ENCODE measurements at regions not wholly inside any gene's neighbourhood (a gene's known extent, or its start where the extent isn't known, plus 50 kb on each side); places are given as distances from the start of the nearest gene placed in this dataset.
"Not testable (repeated sequence)": the region's sequence is repeated elsewhere in the genome, so short reads cannot be mapped to it uniquely, and the experiment has no call there.

DNA sequence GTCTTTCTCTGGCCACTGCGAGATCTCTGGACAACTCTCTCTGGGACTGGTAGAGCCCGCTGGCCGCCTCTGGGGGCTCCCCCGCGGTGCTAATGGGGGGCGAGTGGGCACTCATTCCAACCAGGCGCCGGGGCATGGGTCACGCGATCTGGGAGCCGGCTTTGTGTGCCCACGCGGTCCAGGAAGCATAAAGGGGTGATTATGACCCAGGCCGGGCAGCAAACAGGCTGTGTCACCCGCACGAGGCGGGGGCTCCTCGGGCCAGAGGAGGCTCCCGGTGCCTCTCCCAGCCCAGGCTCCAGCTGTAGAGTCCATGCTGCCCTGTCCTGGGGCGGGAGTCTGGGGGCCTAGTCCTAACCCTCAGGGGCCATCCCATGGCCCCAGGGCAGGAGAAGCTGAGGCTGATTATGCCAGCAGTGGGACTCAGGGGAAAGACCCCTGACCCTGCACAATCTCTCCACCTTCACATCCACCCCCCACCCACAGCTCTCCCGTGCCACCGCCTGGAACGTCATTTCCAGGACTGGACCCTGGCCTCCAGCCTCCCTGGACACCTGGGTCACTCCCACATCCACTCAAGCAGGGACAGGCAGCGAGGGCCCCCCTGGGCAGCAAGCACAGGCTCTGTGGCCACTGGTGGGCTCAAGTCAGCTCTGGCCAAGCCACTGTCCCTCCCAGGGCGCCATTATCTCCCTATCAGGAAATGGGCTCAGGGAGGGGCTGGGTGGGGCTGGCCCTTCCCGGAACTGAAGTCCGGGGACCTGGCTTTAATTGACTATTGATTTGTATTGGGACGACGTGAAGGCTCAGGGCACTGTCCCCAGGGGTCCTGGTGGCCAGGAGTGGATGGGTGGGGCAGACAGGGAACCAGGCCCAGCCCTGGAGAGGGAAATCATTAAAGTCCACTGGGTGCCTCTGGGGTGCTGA lies 50.0 kb downstream of the PTPRS start:
- Mint-ChIP-seq H3K4me3 (no peak overlapping the region), H3K27me3 (peaks cover 2% of the 10 kb centered on the region), H3K9me3 (ENCODE audit: low read depth) (no peaks in the 10 kb centered on the region), H3K4me1 (ENCODE audit: low read depth) (peaks cover 17% of the 10 kb centered on the region), H3K27ac (no peak overlapping the region), H3K36me3 (no peaks in the 10 kb centered on the region)

DNA sequence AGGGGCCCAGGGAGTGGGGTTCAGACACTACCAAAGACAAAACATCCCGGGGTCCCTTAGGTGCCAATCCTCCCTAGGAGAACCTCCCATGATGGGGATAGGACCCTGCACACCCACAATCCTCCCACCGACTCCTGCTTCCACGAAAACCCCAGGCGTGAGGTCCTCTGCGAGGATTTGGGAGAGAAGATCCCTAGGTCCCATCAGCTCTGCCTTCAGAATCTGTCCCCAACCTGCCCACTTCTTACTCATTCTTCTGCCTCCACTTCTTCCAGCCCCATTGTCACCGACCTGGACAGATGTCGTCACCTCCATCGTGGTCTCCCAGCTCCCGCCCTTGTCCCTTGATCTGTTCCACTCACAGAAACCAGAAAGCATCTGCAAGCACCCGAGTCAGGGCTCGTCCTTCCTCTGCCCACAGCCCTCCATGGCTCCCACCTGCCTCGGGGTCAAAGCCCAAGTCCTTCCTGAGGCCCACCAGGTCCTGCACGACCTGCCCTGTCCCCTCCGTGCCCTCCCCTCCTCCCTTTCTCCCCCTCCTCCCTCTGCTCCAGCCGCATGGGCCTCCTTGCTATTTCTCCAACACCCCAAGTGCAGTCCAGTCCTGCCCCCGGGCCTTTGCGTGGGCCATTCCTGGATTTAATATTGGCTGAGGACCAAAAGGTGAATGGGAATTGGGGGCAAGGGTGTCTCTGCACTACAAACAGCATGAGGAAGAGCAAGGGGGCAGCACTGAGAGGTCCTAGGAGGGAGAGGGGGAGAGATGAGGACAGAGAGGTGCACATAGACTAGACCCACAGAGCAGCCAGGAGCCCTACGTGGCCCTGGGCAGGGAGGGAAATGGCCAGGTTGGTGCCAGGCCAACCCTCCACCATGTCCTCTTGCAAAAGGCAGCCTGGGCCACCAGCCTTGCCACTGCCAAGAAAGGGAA lies 51.3 kb downstream of the PTPRS start:
- peaks cover 2% of the 10 kb centered on the region for H3K27me3 Mint-ChIP-seq
- no peak overlapping the region for H3K27ac Mint-ChIP-seq
- H3K4me3 Mint-ChIP-seq = no peak overlapping the region
- no peaks in the 10 kb centered on the region for H3K9me3 Mint-ChIP-seq (ENCODE audit: low read depth)
- H3K36me3 Mint-ChIP-seq = no peaks in the 10 kb centered on the region
- peaks cover 17% of the 10 kb centered on the region for H3K4me1 Mint-ChIP-seq (ENCODE audit: low read depth)

DNA sequence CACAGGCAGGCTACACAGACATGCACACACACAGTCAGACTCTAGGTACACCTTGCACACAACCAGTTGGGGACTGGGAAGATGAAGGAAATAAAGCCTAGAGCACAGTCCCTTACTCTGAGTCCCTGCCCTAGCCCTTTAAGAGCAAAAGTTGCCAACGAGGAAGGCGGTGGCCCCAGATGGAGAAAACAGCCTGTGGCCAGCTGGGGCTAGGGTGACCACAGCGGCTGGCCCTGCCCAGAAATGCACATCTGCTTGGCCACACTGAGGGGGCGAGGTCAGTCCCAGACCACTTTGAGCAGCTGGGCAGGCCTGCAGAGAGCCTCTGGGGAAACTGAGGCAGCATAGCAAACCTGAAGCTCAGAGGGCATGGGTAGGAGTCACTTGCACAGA lies 52.3 kb downstream of the PTPRS start:
- Mint-ChIP-seq H3K36me3 (no peaks in the 10 kb centered on the region), H3K27ac (no peak overlapping the region), H3K4me1 (ENCODE audit: low read depth) (peaks cover 16% of the 10 kb centered on the region), H3K9me3 (ENCODE audit: low read depth) (no peaks in the 10 kb centered on the region), H3K27me3 (peaks cover 2% of the 10 kb centered on the region), H3K4me3 (no peak overlapping the region)

DNA sequence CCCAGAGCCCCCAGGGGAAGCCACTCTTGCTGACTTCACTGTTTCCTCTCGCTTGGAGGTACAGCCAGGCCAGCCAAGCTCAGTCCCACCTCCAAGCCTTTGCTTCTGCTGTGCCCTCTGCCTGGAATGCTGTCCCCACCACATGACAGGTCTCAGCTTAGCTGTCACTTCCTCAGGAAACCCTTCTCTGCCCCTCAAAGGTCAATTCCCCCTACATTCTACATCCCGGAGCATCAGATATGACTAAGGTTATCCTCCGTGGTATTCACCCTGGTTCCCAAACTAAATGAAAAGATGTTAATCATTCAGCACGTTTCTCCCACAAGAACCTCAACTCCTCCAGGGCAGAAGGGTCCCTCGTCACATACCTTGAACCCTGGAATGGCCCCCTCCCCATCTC lies 53.5 kb downstream of the PTPRS start:
- Mint-ChIP-seq H3K4me1 (ENCODE audit: low read depth) (peaks cover 11% of the 10 kb centered on the region), H3K36me3 (no peaks in the 10 kb centered on the region), H3K9me3 (ENCODE audit: low read depth) (no peaks in the 10 kb centered on the region), H3K27ac (no peak overlapping the region), H3K27me3 (peaks cover 2% of the 10 kb centered on the region), H3K4me3 (no peak overlapping the region)

DNA sequence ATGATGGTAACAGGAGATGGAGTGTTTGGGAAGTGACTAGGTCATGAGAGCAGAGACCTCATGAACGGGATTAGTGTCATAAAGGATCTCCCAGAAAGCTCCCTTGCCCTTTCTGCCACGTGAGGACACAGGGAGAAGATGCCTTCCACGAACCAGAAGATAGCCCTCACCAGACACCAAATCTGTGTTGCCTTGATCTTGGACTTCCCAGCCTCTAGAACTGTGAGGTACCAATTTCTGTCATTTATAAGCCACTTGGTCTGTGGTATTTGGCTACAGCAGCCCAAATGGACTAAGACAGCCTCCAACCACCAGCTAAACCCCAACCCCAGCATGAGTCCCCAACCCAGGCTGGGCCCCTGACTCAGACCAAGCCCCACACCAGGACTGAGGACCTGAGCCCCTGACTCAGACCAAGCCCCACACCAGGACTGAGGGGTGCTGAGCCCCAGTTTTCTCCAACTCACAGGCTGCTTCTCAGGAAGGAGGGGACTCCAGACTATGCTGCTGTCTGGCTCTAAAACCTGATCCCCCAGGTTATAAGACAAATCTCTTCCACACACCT lies 54.1 kb downstream of the PTPRS start:
- no peaks in the 10 kb centered on the region for H3K36me3 Mint-ChIP-seq
- H3K27me3 Mint-ChIP-seq = peaks cover 2% of the 10 kb centered on the region
- H3K4me1 Mint-ChIP-seq (ENCODE audit: low read depth) = peaks cover 6% of the 10 kb centered on the region
- H3K4me3 Mint-ChIP-seq = no peak overlapping the region
- H3K27ac Mint-ChIP-seq = no peak overlapping the region
- no peaks in the 10 kb centered on the region for H3K9me3 Mint-ChIP-seq (ENCODE audit: low read depth)

DNA sequence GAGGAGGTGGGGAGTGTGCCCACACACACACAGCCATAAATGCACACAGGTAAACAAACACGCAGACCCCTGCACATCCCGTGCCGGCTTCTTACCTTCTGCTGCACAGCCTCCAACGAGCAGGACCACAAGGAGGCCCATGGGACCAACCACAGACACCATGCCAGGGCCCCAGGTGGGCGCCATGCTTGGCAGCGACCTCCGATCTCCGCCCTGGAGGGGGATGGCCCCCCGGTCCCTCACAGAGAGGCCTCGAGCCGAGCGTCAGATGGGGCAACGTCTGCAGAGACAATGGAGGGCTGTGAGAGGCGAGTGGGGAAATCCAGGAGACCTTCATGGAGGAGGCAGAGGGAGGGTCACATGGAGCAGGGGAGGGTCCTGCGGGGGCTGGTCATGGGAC lies 54.7 kb downstream of the PTPRS start:
- Mint-ChIP-seq H3K27me3 (peaks cover 2% of the 10 kb centered on the region), H3K9me3 (ENCODE audit: low read depth) (no peaks in the 10 kb centered on the region)

DNA sequence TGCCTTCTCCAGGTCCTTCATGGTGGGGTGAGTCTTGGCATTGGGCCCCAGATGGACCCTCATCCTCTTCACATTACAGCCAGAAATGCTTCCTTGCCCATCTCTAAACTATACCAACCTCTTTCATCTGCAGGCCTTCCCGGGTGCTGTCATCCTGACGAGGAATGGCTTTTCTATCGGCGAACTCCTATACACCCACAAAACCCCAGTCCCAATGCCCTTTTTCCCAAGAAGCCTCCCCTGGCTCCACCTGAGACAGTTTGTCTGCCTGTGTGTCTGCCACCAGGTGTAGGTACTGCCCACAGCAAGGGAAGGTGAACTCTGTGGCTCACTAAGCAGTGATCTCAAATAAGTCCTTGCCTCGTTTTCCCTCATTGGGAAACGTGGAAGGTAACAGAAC lies 55.3 kb downstream of the PTPRS start:
- Mint-ChIP-seq H3K9me3 (ENCODE audit: low read depth) (no peaks in the 10 kb centered on the region), H3K4me1 (ENCODE audit: low read depth) (peaks cover 3% of the 10 kb centered on the region), H3K27ac (no peak overlapping the region), H3K27me3 (peaks cover 2% of the 10 kb centered on the region), H3K36me3 (no peaks in the 10 kb centered on the region), H3K4me3 (no peak overlapping the region)

More for the DNA sequence above, 54.7 kb downstream of the PTPRS start:
- peaks cover 3% of the 10 kb centered on the region for H3K4me1 Mint-ChIP-seq (ENCODE audit: low read depth)
- no peak overlapping the region for H3K4me3 Mint-ChIP-seq
- no peak overlapping the region for H3K27ac Mint-ChIP-seq
- no peaks in the 10 kb centered on the region for H3K36me3 Mint-ChIP-seq

DNA sequence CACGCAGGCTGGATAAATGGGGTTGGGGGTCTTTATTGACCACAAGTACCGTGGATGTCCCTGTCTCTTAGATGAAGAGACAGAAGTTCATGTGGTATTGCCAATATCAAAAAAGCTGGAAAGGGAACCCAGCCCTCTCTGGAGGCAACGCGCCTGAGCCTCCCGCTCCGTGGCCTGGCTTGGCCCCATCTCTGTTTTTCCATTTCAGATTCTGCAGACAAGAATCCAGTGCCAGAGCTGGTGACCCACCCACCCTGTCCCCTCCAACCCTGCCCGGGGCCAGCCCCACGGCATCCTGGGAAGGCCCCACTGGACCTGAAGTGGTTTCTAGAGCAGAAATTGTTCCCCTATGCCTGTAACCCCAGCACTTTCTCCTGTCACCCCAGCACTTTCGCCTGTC lies 57.7 kb downstream of the PTPRS start:
- H3K9me3 Mint-ChIP-seq (ENCODE audit: low read depth) = no peaks in the 10 kb centered on the region
- H3K27me3 Mint-ChIP-seq = no peaks in the 10 kb centered on the region
- no peak overlapping the region for H3K4me3 Mint-ChIP-seq
- H3K36me3 Mint-ChIP-seq = no peaks in the 10 kb centered on the region
- H3K27ac Mint-ChIP-seq = no peak overlapping the region
- peaks cover 3% of the 10 kb centered on the region for H3K4me1 Mint-ChIP-seq (ENCODE audit: low read depth)

DNA sequence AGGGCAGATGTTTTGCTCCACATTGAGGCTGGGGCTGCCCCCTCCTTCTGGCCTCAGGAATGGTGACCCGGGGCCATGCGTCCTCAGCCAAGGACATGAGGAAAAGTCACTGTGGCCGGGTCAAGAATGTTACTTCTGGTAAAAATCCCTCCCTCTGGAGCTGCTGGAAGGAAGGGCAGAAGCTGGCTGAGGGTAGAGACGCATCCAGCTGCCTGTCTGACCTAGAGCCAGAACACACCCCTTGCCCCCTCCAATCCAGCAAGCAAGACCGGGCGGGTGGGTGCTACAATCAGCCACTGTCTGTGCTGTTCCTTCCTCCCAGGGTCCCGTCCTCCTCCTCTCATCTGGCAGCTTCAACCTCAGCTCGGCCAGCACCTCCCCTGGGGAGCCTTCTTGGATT lies 59.0 kb downstream of the PTPRS start:
- H3K27ac Mint-ChIP-seq = no peak overlapping the region
- H3K4me3 Mint-ChIP-seq = no peak overlapping the region
- H3K9me3 Mint-ChIP-seq (ENCODE audit: low read depth) = no peaks in the 10 kb centered on the region
- H3K27me3 Mint-ChIP-seq = no peaks in the 10 kb centered on the region
- no peaks in the 10 kb centered on the region for H3K36me3 Mint-ChIP-seq
- H3K4me1 Mint-ChIP-seq (ENCODE audit: low read depth) = no peaks in the 10 kb centered on the region

DNA sequence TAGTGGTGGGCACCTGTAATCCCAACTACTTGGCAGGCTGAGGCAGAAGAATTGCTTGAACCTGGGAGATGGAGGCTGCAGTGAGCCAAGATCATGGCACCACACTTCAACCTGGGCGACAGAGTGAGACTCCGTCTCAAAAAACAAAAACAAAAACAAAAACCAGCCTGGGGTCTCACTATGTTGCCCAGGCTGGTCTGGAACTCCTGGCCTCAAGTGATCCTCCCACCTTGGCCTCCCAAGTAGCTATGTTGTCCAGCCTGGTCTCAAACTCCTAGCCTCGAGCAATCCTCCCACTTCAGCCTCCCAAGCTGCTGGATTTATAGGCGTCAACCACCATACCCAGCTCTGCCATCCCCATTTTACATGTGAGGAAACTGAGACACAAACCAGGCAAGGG lies 64.9 kb downstream of the PTPRS start:
- not testable (repeated sequence) for H3K27ac Mint-ChIP-seq; H3K4me3 Mint-ChIP-seq; H3K36me3 Mint-ChIP-seq; H3K27me3 Mint-ChIP-seq; H3K9me3 Mint-ChIP-seq (ENCODE audit: low read depth); H3K4me1 Mint-ChIP-seq (ENCODE audit: low read depth)

DNA sequence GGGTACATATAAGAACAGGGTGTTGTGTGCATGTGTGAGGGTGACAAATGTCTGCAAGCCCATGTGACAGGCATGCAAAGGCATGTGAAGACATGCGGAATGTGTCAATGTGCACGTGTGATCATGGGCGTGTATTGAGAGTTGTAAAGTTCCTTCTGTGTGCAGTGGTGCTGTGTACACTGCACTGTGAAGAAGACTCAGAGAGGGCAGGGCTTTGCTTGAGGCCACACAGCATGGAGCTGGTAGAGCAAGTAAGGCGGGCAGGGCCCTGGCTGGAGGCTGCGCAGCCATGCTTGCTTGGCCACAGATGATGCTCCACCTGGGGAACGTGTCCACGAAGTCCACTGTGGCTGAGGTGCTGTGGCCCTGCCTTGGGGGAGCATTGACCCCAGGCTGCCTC lies 66.8 kb downstream of the PTPRS start:
- H3K4me1 Mint-ChIP-seq (ENCODE audit: low read depth) = no peaks in the 10 kb centered on the region
- peaks cover 2% of the 10 kb centered on the region for H3K36me3 Mint-ChIP-seq
- no peaks in the 10 kb centered on the region for H3K27me3 Mint-ChIP-seq
- no peak overlapping the region for H3K27ac Mint-ChIP-seq
- no peak overlapping the region for H3K4me3 Mint-ChIP-seq
- H3K9me3 Mint-ChIP-seq (ENCODE audit: low read depth) = no peaks in the 10 kb centered on the region

DNA sequence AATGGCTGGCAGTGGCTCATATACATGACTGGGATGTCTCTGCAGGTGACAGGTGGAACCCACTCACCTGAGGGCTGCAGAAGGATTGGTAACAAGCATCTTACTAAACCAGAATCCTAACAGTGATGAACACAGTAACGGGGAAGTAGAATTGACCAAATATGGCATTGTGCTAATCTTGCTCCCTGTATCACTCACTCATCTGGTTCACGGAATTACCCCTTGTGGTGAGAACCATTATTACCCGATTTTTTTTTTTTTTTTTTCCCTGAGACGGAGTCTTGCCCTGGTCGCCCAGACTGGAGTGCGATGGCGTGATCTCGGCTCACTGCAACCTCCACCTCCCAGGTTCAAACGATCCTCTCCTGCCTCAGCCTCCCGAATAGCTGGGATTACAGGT lies 69.5 kb downstream of the PTPRS start:
- H3K4me1 Mint-ChIP-seq (ENCODE audit: low read depth) = no peaks in the 10 kb centered on the region
- no peaks in the 10 kb centered on the region for H3K9me3 Mint-ChIP-seq (ENCODE audit: low read depth)
- H3K27ac Mint-ChIP-seq = no peak overlapping the region
- no peaks in the 10 kb centered on the region for H3K27me3 Mint-ChIP-seq
- peaks cover 2% of the 10 kb centered on the region for H3K36me3 Mint-ChIP-seq
- no peak overlapping the region for H3K4me3 Mint-ChIP-seq

DNA sequence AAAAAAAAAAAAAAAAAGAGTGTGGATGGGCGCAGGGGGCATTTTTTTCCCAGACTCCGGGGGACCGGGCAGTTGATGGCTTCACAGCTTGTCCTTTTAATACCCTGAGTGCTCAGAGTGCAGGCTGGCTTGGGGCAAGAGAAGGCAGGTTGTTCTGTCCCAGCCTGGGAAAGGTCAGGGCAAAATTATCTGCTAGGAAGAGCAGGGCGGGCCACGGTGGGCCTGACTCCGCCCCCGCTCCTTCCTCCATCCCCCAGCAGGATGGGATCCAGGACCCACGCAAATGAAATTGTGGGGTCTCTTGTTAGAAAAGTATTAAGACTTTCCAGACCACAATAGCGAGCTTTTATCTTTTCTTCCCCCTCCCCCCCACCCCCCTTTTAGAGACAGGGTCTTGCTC lies 70.7 kb downstream of the PTPRS start:
- no peak overlapping the region for H3K27ac Mint-ChIP-seq

DNA sequence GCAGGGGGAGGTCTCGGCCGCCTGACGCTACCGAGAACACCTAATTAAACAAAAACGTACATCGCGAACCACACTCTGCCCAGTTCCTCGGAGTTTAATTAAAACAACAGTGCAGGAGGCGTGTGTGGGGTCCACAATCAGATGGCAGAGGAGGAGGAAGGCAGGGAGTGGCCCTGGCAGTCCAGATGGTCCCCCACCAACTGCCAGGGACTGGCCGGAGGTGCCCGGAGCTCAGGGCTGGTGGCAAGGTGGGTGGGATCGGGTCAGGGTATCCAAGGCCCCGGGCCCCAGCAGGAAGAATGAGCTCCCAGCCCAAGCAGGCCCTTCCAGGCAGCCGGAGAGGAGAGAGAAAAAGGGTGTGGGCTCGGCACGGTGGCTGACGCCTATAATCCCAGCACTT lies 71.3 kb downstream of the PTPRS start:
- Mint-ChIP-seq H3K36me3 (peaks cover 2% of the 10 kb centered on the region), H3K9me3 (ENCODE audit: low read depth) (no peaks in the 10 kb centered on the region), H3K4me3 (no peak overlapping the region), H3K27me3 (no peaks in the 10 kb centered on the region), H3K27ac (no peak overlapping the region), H3K4me1 (ENCODE audit: low read depth) (no peaks in the 10 kb centered on the region)

More for the DNA sequence above, 70.7 kb downstream of the PTPRS start:
- H3K4me1 Mint-ChIP-seq (ENCODE audit: low read depth) = no peaks in the 10 kb centered on the region
- no peaks in the 10 kb centered on the region for H3K27me3 Mint-ChIP-seq
- peaks cover 2% of the 10 kb centered on the region for H3K36me3 Mint-ChIP-seq
- H3K9me3 Mint-ChIP-seq (ENCODE audit: low read depth) = no peaks in the 10 kb centered on the region
- H3K4me3 Mint-ChIP-seq = no peak overlapping the region

DNA sequence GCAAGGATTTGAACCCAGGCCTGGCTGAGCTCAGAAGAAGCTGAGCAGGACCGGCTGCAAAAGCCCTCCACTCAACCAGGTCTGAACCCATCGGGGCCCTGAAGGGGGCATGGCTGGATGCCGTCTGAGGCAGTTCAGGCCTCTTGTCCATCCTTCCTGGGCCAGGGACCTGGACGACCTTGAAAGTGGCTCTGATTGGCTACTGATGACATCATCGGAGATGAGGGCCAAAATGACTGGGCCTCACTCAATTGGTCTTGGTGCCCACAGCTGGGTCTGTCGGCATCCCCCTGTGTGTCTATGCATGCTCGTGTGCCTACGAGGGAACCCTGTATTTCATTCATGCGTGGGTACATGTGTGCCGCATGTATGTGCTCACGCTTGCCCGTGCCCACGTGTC lies 71.8 kb downstream of the PTPRS start:
- H3K36me3 Mint-ChIP-seq = peaks cover 2% of the 10 kb centered on the region
- no peak overlapping the region for H3K27ac Mint-ChIP-seq
- H3K9me3 Mint-ChIP-seq (ENCODE audit: low read depth) = no peaks in the 10 kb centered on the region
- no peak overlapping the region for H3K4me3 Mint-ChIP-seq
- no peaks in the 10 kb centered on the region for H3K27me3 Mint-ChIP-seq
- H3K4me1 Mint-ChIP-seq (ENCODE audit: low read depth) = no peaks in the 10 kb centered on the region
